Ectodermal cell (in vitro differentiated cells): ENCODE measurements at regions not wholly inside any gene's neighbourhood (a gene's known extent, or its start where the extent isn't known, plus 50 kb on each side); places are given as distances from the start of the nearest gene placed in this dataset.

ENCODE experiments used
- H3K27ac ChIP-seq: 2 replicates; pipeline ENCODE4 v1.7.0; 2013; ENCODE audit warnings: mild to moderate bottlenecking, low read depth, low read length; ENCODE audit not compliant: insufficient read depth, poor library complexity, severe bottlenecking
- H3K27me3 ChIP-seq: 2 replicates; pipeline ENCODE4 v1.7.0; 2013; ENCODE audit warnings: mild to moderate bottlenecking, low read length; ENCODE audit not compliant: insufficient read depth, control insufficient read depth, poor library complexity, severe bottlenecking
- H3K36me3 ChIP-seq: one replicate; pipeline ENCODE4 v1.7.0; 2013; ENCODE audit warnings: low read length; ENCODE audit not compliant: control insufficient read depth, insufficient read depth
- H3K4me1 ChIP-seq: one replicate; pipeline ENCODE4 v1.7.0; 2013; ENCODE audit warnings: low read length; ENCODE audit not compliant: control insufficient read depth, insufficient read depth
- H3K4me3 ChIP-seq: 2 replicates; pipeline ENCODE4 v1.7.0; 2013; ENCODE audit warnings: low read depth, low read length, control low read depth; ENCODE audit not compliant: insufficient read depth
- H3K9me3 ChIP-seq: 2 replicates; pipeline ENCODE4 v1.7.0; 2013; ENCODE audit warnings: mild to moderate bottlenecking, low read length, moderate library complexity; ENCODE audit not compliant: control insufficient read depth
- WGBS, 2 experiments: methylation state at CpG; one replicate each; pipeline ENCODE4 v1.1.7; 2013; ENCODE audit warnings: missing lambda C conversion rate in 2 of 2; 5-methylcytosine and 5-hydroxymethylcytosine counted together

DNA sequence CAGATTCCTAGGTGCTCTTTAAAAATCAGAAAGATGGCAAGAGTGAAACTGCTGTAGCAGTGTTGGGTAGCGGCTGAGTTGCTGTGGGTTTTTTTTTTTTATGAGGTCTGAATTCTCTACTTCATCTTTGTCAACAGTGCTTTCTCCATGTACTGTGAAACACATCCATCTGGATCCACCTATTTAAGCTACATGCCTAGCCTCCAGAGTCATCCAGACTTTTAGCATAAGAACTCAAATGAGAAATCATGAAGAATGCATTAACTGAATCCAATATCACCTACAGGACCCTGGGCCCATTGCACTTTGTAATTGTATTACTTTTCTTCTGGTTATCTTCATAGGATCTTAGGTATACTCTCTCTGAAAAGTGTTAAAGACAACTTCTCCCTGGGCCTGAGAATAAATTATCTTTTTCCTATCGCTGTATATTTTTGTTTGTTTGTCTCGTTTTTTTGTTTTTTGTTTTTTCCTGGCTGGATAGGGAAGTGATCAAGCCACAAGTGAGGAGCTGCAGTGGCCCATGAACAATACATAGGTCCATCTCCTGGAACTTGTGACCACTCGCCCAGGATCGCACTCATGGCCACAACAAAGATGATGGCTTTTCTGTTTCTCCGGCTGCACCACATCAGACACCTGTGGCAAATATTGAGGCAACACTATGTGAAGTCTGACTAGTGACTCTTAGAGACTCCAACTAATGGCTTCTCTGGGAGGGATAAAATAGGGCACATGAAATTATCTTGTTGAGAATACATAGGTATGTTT lies 609.9 kb upstream of the AGTR1 start:
- no peak overlapping the region for H3K4me3 ChIP-seq
- peaks cover 5% of the 10 kb centered on the region for H3K4me1 ChIP-seq
- no peaks in the 10 kb centered on the region for H3K36me3 ChIP-seq
- no peaks in the 10 kb centered on the region for H3K27me3 ChIP-seq
- no peaks in the 10 kb centered on the region for H3K9me3 ChIP-seq
- WGBS, 2 experiments = 93 to 96% methylated on average over 6 of the region's 6 CpGs
- H3K27ac ChIP-seq = no peak overlapping the region

DNA sequence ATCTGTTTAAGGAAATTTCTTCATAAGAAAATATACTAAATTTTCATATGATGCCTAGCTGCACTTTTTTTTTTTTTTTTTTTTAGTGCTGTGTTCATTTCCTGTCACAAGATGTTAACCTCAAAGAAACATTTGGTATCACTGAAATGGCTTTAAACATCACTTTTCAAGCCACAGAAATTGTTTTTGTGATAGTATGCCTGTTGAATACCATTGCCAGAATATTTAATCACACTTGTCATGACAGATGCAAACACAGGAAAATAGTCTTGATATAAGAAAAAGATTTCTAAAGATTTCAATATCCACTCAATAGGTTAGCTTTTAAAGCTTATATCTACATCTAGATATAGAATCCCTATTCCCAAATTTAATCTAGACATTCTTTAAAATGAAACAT lies 608.5 kb upstream of the AGTR1 start:
- Histone ChIP-seq H3K27ac (no peak overlapping the region), H3K36me3 (no peaks in the 10 kb centered on the region), H3K9me3 (no peaks in the 10 kb centered on the region), H3K27me3 (no peaks in the 10 kb centered on the region), H3K4me1 (peaks cover 5% of the 10 kb centered on the region), H3K4me3 (no peak overlapping the region)

DNA sequence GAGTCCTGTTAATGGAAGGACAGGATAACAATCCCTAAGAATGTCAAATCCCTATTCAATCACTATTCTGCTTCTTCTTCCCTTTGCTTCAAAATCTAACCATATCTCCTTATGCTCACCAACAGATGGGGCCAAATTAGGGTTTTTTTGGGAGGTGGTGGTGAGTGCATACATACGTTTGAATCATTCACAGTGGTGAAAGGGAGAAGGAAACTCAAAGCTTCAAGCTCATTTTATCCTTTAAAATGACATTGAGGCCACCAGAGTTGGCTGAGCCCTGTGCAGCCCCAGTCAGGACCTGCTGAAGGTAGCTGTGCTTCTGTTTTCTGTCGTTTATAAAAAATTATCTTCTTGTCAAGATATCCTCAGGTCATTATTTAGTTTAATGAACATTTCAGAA lies 607.5 kb upstream of the AGTR1 start:
- no peaks in the 10 kb centered on the region for H3K9me3 ChIP-seq
- 89 to 98% methylated on average over 1 to 2 of the region's 2 CpGs for WGBS, 2 experiments
- H3K27me3 ChIP-seq = no peaks in the 10 kb centered on the region
- no peaks in the 10 kb centered on the region for H3K36me3 ChIP-seq
- no peak overlapping the region for H3K4me3 ChIP-seq
- no peaks in the 10 kb centered on the region for H3K4me1 ChIP-seq
- no peak overlapping the region for H3K27ac ChIP-seq

DNA sequence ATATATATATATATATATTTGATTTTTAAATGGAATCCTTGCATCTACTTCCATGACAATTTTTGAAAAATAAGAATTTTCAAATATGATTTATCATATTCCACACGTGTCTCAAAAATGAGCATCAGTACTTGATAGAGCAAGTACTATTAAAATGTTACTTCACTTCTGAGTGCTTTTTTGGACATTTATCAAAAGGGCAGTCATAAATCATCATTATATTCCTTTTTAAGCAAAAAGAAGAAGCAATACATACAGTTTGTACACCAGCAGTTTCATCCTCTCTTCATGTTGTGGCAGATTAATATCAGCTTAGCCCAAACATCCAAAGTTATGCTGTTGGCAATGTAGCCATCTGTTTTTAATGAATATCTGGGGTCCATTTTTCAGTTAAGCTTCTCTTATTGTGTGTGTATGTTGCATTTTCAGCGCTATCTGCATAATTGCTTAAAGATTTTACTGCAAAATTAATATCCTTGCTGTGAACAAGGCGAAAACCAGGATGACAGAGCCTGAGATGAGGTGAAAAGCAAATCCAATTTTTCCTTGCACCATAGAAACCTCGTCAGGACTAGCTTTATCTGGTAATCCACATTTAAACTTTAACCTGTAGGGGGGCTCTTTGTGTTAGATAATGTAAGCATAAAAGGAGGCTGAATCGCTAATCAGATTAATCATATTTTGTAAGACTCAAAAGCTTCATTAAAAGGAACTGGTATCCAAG lies 604.9 kb upstream of the AGTR1 start:
- Histone ChIP-seq H3K27me3 (no peaks in the 10 kb centered on the region), H3K4me1 (no peaks in the 10 kb centered on the region), H3K9me3 (no peaks in the 10 kb centered on the region), H3K27ac (no peak overlapping the region), H3K4me3 (no peak overlapping the region), H3K36me3 (no peaks in the 10 kb centered on the region)
- 75 to 82% methylated on average over 3 to 5 of the region's 5 CpGs for WGBS, 2 experiments

DNA sequence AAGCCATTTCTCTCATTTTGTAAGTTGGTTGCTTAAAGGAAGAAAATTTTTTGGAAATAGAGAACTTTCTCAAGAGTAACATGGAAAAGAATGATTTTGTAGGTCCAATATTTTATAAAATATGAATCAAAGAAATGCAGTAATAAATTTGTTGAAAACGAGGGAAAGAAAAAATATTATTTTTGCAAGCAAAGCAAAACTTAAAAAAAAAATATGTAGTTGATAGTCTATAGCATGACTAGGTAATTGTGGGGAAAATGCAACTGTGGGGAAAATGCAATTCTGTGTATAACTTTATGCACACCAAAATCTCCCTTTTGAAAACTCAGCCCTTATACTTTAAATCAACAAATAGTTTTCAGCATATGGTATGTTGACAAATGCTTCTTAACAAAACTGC lies 604.0 kb upstream of the AGTR1 start:
- Histone ChIP-seq H3K27ac (no peak overlapping the region), H3K4me1 (no peaks in the 10 kb centered on the region), H3K9me3 (no peaks in the 10 kb centered on the region), H3K4me3 (no peak overlapping the region), H3K27me3 (no peaks in the 10 kb centered on the region), H3K36me3 (no peaks in the 10 kb centered on the region)
- 80% methylated on average over 1 of the region's 1 CpG; no CpG with 5 or more reads in 1 of the 2 experiments for WGBS, 2 experiments

DNA sequence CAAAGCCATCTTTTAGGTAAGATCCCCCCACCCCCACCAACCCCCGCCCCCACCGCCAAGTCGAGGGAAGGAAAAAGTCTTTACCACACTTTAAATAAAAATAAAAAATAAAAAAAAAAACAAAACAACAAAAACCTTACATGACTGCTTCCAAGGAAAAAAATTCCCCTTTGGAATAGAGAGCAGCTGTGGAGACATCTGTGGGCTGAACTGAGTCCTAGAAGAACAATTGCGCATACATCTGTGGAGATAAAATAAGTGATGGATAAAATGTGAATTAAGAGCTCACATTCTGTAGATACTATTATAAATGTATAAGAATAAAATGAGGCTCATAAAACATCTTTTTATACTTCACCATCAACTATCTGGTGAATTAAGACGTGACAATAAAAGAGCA lies 601.7 kb upstream of the AGTR1 start:
- H3K4me3 ChIP-seq = no peak overlapping the region
- no peaks in the 10 kb centered on the region for H3K27me3 ChIP-seq
- WGBS, 2 experiments = 89 to 94% methylated on average over 2 of the region's 5 CpGs

DNA sequence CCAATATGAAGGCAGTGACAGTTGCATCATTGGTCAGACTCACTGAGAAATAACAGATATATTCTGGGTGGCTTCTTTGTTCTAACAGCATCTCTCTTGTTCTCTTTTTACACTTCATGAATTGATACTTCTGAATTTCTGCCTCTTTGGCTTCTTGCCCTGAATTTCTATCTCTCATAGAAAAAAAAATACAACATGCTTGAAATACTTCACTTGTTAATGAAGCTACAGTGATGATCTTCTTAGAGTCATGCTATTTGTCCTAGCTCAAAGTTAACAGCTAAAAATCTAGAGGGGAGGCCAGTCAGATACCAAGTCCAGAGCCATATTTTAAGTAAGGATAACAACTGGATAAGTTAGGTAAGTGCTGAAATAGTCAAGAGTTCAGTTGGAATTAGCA lies 597.2 kb upstream of the AGTR1 start:
- H3K9me3 ChIP-seq = no peaks in the 10 kb centered on the region
- no peak overlapping the region for H3K4me3 ChIP-seq
- H3K27me3 ChIP-seq = no peaks in the 10 kb centered on the region
- H3K27ac ChIP-seq = no peak overlapping the region
- H3K4me1 ChIP-seq = no peaks in the 10 kb centered on the region
- no peaks in the 10 kb centered on the region for H3K36me3 ChIP-seq

More for the DNA sequence above, 601.7 kb upstream of the AGTR1 start:
- H3K36me3 ChIP-seq = no peaks in the 10 kb centered on the region
- no peak overlapping the region for H3K27ac ChIP-seq
- no peaks in the 10 kb centered on the region for H3K9me3 ChIP-seq
- H3K4me1 ChIP-seq = no peaks in the 10 kb centered on the region

DNA sequence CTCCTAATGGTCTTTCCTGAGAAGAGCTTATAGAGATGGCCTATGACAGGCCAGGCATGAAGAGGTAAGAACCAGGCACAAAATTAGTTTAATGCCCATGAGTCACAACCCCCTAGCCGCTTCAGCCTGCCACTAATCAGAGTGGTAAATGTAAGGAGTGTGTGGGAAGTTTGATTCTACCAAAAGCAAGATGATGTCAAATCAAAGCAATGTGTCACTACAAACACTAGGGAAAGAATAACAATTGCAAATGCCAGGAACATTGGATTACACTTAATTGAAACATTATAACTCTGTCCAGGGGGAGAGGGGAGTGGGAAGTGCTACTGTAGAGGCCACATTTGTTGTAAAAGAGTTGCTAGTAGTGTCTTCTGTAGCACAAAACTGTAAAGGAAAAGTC lies 596.6 kb upstream of the AGTR1 start:
- H3K4me3 ChIP-seq = no peak overlapping the region
- H3K9me3 ChIP-seq = no peaks in the 10 kb centered on the region
- no peaks in the 10 kb centered on the region for H3K36me3 ChIP-seq
- no peaks in the 10 kb centered on the region for H3K4me1 ChIP-seq
- no peak overlapping the region for H3K27ac ChIP-seq
- 88 to 100% methylated on average over 1 of the region's 1 CpG for WGBS, 2 experiments
- H3K27me3 ChIP-seq = no peaks in the 10 kb centered on the region

DNA sequence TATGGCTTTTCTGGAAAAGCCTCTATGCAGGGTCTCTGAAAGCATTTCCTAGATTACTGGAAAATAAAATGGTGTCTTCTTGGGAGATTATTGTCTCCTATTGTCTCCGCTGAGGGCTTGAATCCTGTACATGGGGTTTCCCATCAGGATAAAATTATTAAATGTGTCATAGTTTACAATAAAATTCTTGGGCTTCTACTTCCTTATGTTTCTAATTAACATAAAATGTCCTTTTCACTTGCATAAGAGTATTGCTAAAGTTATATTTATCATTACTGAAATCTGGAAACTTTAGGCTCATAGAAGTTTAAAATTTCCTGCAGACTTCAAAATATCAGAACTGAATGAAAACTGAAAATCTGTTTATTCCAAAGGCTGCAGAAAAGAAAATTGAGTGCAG lies 595.5 kb upstream of the AGTR1 start:
- no peaks in the 10 kb centered on the region for H3K9me3 ChIP-seq
- no peaks in the 10 kb centered on the region for H3K4me1 ChIP-seq
- WGBS, 2 experiments = 100% methylated on average over 1 of the region's 1 CpG
- no peak overlapping the region for H3K4me3 ChIP-seq
- no peaks in the 10 kb centered on the region for H3K36me3 ChIP-seq
- H3K27me3 ChIP-seq = no peaks in the 10 kb centered on the region
- H3K27ac ChIP-seq = no peak overlapping the region

DNA sequence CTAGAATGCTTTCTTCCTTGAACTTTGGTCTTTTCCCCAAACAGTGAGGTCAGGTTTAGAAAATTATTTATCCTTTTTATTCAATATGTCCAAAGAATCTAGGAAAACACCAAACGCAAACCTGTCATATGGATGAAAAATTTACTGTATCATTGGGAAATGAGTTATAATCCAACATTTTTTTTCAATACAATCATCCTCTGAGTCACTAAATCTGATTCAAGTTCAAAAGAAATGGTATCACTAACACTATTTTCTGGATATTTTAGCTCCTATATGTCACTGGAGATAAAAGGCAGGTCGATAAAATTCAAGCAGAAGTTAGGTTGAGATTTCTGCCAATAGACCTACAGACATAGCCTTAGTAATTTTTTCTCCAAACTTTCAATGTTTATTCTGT lies 591.6 kb upstream of the AGTR1 start:
- 90% methylated on average over 2 of the region's 2 CpGs; no CpG with 5 or more reads in 1 of the 2 experiments for WGBS, 2 experiments
- Histone ChIP-seq H3K4me3 (no peak overlapping the region), H3K27ac (no peak overlapping the region), H3K9me3 (no peaks in the 10 kb centered on the region), H3K4me1 (no peaks in the 10 kb centered on the region), H3K27me3 (no peaks in the 10 kb centered on the region), H3K36me3 (no peaks in the 10 kb centered on the region)
